ENCODE measurements at regions not wholly inside any gene's neighbourhood (a gene's known extent, or its start where the extent isn't known, plus 50 kb on each side); places are given as distances from the start of the nearest gene placed in this dataset.

- no peak for TF ChIP-seq CTCF (IDR thresholded peaks at IDR 0.05)
- Histone ChIP-seq H3K4me1 (ENCODE audit: low read depth) (no peaks in the 10 kb centered on the region), H3K36me3 (ENCODE audit: low read depth) (no peaks in the 10 kb centered on the region), H3K4me3 (no peak overlapping the region), H3K9me3 (no peaks in the 10 kb centered on the region)
- no peak for ATAC-seq
- no peak for DNase-seq
- intact Hi-C loops (cut with DNase I, micrococcal nuclease): no loop called here
Observed at GRCh38 chr4:27358269-27358668, 497.6 kb downstream of the STIM2 start.

GRCh38 chr4:27360131-27360530 lies 499.5 kb downstream of the STIM2 start:
- intact Hi-C loops (cut with DNase I, micrococcal nuclease): no loop called here
- ATAC-seq (no peak), DNase-seq (no peak)
- H3K9me3 ChIP-seq: no peaks in the 10 kb centered on the region
- H3K4me1 ChIP-seq (ENCODE audit: low read depth): no peaks in the 10 kb centered on the region
- TF ChIP-seq CTCF (IDR thresholded peaks at IDR 0.05): no peak
- no peaks in the 10 kb centered on the region for H3K36me3 ChIP-seq (ENCODE audit: low read depth)
- no peak overlapping the region for H3K4me3 ChIP-seq

- Histone ChIP-seq H3K4me1 (ENCODE audit: low read depth) (no peaks in the 10 kb centered on the region), H3K4me3 (no peak overlapping the region), H3K9me3 (no peaks in the 10 kb centered on the region), H3K36me3 (ENCODE audit: low read depth) (no peaks in the 10 kb centered on the region)
- intact Hi-C loops (cut with DNase I, micrococcal nuclease): no loop called here
- no peak for DNase-seq
- ATAC-seq: peak; percentile 54
- no peak for TF ChIP-seq CTCF (IDR thresholded peaks at IDR 0.05)
Observed at GRCh38 chr4:27360790-27361267, 500.2 kb downstream of the STIM2 start.

GRCh38 chr4:27364509-27364908 lies 503.9 kb downstream of the STIM2 start:
- ATAC-seq (no peak), DNase-seq (no peak)
- Histone ChIP-seq H3K36me3 (ENCODE audit: low read depth) (no peaks in the 10 kb centered on the region), H3K4me3 (no peak overlapping the region), H3K4me1 (ENCODE audit: low read depth) (no peaks in the 10 kb centered on the region), H3K9me3 (no peaks in the 10 kb centered on the region)
- TF ChIP-seq CTCF (IDR thresholded peaks at IDR 0.05): no peak
- intact Hi-C loops (cut with DNase I, micrococcal nuclease): no loop called here

- Histone ChIP-seq H3K4me1 (ENCODE audit: low read depth) (no peaks in the 10 kb centered on the region), H3K9me3 (no peaks in the 10 kb centered on the region), H3K36me3 (ENCODE audit: low read depth) (no peaks in the 10 kb centered on the region), H3K4me3 (no peak overlapping the region)
- DNase-seq (no peak), ATAC-seq (no peak)
- intact Hi-C loops (cut with DNase I, micrococcal nuclease): no loop called here
- TF ChIP-seq CTCF (IDR thresholded peaks at IDR 0.05): no peak
Observed at GRCh38 chr4:27366104-27366823, 505.6 kb downstream of the STIM2 start.

Data from mucosa of descending colon (tissue), 3 donors.